HG03103 (cell line): ENCODE measurements at regions not wholly inside any gene's neighbourhood (a gene's known extent, or its start where the extent isn't known, plus 50 kb on each side); places are given as distances from the start of the nearest gene placed in this dataset.
"Not testable (repeated sequence)": the region's sequence is repeated elsewhere in the genome, so short reads cannot be mapped to it uniquely, and the experiment has no call there.

Experiments used
- ATAC-seq: cut with Tn5 transposase; IDR thresholded peaks from one replicate; pipeline ENCODE4 v1.9.1; 2021; ENCODE audit warnings: low read depth; ENCODE audit not compliant: unreplicated experiment

DNA sequence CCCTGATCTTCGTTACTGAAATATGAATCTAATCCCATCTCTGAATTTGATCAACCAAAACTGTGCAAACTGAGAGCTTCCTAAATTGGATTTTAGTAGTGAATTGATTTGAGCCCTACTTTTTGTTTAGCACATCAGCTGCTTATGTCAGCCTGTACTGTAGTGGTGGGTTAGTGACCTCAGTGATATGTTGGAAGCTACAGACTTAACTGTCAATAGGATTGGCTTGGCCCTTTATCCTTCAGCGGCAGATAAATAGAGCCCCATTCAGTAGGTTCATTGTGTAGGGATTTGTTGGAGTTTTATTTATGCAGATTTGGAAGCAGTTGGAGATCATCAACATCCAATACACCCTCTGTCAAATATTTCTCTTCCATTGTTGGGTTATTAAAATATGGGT lies 409.7 kb downstream of the SOX2 start:
- ATAC-seq = no peak

DNA sequence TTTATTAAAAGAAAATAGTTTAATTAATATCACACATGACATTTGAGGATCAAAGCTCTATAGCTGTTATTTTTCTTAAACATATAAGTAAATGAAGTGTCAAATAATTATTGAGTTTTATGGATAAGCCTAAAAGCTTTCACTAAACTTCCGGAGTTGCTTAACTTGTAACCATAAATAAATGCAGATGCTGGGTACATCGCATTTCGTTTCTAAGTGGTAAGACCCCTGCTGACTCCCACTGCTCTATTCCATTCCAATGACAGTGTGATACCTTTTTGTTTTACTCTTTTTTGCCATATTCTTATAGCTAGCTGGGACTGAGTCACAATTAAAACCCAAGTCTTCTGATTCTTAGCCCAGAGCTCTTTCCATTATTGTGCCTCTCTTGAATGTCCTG lies 411.1 kb downstream of the SOX2 start:
- no peak for ATAC-seq

DNA sequence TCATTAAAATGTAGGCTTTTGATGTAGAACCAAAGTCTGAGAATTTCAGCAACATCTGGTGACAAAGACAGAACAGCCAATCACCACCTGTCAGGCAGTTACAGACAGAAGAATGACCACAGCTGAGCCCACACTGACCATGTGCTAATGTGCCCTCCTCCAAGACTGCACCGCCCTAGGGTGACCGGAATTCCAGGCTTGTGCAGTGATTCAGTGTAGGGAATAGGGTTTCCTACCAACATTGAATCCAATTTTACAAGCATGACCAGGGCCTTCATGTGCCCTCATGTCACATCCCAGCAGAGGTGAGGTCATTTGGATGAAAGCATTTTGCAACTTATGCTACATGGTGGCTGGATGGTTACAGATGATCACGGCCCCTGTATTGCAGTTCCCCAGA lies 412.5 kb downstream of the SOX2 start:
- no peak for ATAC-seq

DNA sequence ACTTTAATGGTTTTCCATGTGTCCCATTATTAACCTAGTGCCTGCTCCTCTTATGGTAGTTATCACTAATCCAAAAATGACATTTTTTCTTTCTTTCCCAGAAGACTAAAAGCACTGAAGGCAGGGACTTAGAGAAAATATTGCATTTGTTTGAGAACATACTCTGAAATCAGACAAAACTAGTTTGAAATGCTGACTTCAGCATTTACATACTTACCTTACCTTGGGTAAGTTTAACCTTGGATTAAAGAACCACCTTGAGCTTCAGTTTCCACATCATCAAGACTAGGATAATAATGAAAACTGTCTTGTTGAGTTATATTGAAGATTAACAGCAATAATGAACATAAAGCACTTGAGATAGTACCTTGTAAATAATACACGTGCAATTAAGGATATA lies 413.0 kb downstream of the SOX2 start:
- no peak for ATAC-seq

DNA sequence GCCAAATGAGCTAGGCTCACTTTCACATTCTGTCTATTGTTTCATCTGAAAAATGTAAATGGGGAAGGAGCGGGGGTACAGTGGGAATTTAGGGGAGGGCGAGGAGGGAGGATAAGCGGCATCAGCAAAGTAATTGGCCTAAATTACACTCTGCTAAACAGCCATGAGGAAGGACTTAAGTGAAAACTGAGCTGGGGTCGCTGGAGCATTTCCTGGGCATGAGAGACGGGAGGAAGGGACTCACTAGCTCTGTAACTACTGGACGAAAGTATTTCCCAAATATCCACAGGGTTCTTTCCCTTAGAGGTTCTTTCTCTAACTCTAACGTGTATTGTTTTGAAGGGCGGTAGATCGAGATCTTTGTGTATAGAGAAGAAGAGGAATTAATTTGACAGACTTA lies 418.0 kb downstream of the SOX2 start:
- ATAC-seq = no peak

DNA sequence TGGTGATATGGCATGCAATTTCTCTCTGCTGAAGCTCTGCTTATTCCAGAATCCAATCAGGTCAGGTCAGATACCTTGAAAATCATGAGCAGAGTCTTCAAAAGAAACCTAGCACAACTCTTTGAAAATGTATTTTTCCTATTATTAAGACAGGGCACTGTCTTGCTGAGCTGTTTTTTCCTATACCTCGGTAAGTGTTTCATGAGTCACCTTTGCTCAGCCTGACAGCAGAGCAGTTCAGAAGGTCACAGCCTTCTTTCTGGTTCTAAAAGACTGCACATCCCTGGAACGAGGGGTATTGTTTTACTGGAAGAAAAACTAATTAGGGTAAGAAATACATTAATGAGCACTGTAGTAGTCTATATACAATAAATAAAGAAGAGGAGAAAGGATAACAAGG lies 422.0 kb downstream of the SOX2 start:
- ATAC-seq = no peak

DNA sequence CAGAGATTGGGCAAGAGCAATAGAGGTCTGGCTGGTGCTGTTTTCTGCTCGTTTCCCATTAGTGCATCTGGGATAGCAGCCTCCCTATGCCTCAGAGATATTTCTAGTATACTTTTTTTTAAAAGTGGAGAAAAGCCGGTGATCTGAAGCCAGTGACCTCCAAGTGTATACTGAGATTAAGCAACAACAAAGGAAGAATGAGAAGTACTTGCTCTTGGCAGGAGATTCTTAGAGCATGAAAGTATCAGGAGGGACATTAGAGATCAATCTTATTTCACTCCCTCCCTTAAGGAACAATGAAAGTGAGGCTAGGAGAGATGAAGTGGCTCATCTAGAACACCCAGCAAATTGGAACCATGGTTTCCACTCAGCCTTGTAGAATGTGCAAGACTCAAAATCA lies 423.3 kb downstream of the SOX2 start:
- no peak for ATAC-seq

DNA sequence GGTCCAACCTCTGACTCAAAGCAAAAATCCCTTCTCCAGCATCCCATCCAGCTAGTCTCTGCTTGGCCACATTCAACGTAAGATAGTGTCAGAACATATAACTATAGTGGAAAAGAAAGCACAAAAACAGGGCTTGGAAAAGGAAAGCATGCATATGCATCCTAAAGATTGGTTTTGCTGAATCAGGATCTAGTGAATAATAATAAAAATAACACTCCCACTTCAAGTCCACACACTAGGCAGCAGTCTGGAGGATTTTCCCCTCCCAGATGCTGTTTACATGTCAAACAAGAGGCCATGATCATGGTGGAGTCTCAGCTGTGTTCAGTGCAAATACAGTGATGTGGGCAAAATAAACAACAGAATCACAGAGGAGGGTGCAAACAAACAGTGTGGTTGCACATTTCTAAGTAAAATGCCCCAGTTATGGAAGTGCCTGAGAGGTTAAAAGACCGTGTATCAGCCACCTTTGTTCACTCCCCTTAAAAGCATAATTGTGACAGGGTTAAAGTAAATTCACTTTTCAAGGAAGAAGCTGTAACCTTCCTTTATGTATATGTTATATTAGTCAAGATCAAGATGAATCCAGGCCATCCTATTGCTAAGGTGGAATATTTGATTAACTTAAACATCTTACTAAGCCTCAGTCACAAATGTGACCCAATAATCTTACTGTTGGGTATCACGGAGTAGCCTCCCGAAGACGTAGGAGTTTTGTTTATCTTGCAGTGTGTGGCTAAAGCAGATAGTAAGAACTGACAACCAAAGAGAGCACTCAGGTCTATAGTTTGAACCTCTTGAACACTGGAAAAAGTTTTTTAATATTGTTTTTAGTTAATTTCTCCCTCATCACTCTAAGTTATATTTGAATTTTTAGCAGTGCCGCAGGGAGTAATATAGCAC lies 424.5 kb downstream of the SOX2 start:
- ATAC-seq = no peak

DNA sequence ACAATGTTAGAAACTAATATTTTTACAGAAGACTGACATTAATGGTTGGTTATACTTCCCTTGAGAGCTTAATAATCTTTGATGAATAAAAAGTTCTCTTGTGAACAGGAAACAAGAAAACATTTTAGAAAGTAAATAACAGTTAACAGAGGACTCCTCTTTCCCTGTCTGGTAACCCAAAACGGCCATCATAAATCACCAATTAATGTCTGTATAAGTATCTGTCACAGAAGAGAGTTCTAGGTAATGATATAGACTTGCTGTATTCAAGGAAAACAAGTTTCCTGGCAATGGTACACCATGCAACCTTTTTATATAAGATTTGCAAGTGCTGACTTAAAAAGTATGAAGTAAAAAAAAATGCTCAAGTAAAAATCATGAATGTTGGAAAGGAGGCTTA lies 426.7 kb downstream of the SOX2 start:
- ATAC-seq = no peak

DNA sequence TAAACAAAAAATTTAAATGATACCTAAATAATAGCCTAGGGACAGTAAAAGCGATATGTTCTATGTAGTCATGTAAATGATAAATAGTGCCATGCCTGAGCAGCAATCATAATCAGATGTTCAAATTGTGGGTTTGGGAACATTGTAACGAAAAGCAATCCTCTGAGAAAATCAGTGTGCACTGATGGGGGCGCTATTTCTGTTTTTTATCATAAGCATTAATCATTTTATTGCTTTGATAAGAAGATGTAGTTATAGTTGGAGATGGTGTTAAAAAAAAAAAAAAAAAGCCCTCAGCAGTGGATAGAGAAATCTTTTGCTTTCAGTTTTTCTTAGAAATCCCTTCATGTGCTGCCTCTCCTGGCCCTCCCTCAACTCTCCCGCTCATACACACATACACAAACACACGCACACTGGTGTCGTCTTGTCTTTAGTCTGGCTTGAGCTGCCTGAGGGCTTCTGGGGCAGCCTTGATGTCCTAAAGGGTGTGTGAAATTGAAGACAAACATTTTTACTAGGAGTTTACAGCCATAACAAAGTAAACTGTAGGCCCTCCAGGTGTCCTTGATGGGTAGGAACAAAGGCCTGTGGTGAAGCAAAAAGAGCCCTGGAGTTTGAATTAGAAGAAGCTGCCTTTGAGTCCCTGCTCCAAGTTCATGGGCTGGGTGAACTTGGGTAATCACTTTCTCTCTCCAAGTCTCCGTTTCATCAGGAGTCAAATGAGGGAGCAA lies 428.1 kb downstream of the SOX2 start:
- ATAC-seq = no peak

DNA sequence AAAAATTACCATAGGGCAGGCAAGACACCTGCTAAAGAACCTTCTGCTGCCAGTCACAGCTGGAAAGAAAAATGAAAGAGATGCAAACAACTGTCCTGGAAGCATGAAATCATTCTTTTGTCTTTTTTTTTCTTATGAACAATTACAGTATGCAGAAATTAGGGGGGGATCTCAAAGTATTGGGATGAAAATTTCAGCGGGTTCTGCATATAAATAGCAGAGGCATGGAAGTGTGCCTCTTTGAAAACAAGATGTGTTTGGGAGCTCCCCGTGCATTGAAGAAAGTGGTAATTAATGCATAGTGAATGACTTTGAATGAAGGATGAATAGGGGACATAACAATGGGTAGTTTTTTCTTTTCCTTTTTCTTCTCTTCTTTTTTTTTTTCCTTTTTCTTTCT lies 431.2 kb downstream of the SOX2 start:
- ATAC-seq = no peak

DNA sequence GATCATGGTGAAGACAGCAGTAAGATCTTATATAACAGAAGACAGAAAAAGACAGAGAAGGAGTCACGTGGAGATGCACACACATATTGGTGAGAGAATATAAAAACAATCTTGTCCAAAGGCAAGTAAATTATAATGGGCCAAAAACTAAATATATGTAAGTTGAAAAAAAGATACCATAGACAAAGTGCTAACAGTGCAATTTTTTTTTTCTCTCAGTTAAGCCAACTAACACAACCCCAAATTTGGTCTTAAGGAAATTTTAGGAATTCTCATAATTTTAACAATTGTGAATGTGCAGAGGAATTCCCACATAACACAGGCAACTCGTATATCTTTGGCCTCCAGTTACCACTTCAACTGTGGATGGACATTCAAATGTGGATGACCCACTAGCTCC lies 432.2 kb downstream of the SOX2 start:
- no peak for ATAC-seq

DNA sequence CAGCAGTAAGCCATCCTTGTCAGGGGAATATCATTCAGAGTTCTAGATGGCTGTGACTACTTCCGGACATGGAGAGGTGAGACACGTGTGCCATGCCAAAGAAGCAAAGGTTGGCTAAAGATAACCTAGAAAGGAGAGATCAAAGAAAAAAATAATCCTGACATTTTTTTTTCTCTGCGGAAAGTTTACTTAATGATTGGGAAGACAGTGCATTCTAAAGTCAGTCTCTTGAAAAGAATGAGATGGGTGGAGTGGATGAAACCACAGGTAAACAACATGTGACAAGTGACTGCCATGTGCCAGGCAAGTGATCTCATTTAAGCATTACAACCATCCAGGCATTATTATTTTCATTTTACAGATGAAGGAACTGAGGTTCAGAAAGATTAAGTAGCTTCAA lies 436.6 kb downstream of the SOX2 start:
- ATAC-seq = no peak

DNA sequence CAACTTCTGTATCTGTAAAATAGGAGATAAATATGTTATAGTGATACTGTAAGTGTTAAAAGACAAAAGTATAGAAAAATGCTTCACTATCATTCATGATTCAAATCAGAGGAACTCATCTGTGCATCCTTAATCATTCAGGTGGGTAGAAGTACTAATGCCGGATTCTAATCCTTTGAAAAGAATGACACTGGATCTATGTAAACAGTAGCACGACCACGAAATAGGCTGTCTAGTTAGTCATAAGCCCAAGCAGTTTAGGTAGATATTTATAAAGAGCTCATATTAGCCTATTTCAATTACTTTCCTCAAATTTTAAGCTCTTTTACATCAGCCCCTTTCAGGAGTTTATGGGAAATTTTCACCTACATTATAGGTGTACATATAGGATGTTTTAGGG lies 437.9 kb downstream of the SOX2 start:
- no peak for ATAC-seq

DNA sequence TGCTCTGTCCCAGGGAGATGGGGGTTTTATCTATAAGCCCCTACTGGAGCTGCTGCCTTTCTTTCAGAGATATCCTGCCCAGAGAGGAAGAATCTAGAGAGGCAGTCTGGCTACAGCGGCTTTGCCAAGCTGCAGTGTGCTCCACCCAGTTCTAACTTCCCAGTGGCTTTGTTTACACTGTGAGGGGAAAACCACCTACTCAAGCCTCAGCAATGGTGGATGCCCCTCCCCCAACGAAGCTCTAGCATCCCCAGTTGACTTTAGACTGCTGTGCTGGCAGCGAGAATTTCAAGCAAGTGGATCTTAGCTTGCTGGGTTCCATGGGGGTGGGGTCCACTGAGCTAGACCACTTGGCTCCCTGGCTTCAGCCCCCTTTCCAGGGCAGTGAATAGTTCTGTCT lies 444.6 kb downstream of the SOX2 start:
- ATAC-seq = not testable (repeated sequence)

DNA sequence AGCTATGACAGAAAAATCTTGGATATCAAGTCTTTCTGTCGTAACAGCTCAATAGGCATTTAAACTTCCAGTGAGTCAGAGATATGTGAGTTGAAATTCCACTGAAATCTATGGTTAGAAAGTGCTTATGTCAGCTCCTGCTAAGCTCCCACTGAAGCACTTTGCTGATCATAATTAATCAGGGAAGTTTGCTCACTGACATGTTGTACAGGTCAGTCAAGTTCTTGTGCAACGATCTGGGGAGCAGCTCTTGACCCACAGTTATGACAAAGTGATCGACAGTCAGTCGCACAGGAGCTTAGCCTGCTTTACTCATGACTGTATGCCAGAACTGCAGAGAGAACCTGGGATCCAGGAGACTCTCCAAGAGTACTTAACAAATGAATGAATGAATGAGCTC lies 453.5 kb downstream of the SOX2 start:
- no peak for ATAC-seq

DNA sequence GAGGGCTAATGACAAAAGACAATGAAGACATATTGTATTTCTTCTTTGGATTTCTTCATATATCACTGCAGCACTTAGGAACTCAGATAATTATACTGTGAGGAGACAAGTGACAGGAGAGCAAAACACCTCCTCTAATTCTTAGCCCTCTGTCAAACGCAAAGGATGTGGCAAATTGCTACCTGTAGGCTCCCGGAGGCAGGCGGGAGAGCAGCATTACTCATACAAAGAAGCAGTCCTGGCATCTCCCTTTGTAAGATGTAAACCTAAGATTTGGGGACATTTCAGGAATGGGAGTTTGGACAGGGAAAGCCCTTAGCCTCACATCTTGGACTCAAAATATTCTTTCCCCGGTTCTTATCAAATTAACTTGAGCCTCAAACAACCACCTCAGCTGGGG lies 460.8 kb downstream of the SOX2 start:
- no peak for ATAC-seq

DNA sequence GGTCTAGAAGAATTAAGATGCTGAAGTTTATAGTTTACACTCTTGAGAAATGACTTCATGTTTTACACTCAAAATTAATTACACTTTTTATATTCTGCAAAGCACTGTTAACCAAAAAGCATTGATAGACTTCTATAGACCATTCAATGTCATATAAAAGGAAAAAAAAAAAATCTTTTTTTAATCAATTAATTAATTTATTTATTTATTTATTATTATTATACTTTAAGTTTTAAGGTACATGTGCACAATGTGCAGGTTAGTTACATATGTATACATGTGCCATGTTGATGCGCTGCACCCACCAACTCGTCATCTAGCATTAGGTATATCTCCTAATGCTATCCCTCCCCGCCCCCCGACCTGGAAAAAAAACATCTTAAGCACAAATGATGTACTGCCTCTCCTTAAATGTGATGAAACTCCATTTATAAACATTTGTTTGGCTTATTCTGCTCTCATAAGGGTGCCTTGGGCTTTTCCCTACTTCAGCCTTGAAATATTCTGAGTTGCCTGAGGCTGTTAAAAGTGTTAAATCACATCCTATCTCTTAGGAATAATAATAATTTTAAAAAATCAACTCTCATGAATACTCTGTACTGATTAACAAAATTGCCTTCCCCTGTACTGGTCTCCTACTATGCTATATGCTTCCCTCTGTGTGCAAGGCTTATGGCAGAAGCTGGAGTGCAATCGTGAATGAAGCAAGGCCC lies 466.9 kb downstream of the SOX2 start:
- ATAC-seq = no peak

DNA sequence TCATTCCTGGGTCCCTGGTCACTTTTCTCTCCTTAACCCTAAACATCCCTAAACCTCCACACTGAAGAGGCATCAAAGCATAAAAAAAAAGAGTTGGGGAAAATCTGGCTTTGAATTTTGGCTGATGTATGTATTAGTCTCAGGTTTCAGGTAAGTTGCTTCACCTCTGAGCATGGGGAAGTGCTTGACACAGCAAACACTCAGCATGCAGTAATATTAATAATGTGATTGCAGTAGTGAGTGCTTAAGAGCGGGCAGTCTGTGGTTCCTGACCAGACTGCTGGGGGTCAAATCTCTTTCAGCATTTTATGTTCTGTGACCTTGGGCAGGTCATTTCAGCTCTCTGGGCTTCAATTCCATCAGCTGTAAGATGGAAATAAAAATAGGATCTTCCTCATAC lies 467.9 kb downstream of the SOX2 start:
- no peak for ATAC-seq

DNA sequence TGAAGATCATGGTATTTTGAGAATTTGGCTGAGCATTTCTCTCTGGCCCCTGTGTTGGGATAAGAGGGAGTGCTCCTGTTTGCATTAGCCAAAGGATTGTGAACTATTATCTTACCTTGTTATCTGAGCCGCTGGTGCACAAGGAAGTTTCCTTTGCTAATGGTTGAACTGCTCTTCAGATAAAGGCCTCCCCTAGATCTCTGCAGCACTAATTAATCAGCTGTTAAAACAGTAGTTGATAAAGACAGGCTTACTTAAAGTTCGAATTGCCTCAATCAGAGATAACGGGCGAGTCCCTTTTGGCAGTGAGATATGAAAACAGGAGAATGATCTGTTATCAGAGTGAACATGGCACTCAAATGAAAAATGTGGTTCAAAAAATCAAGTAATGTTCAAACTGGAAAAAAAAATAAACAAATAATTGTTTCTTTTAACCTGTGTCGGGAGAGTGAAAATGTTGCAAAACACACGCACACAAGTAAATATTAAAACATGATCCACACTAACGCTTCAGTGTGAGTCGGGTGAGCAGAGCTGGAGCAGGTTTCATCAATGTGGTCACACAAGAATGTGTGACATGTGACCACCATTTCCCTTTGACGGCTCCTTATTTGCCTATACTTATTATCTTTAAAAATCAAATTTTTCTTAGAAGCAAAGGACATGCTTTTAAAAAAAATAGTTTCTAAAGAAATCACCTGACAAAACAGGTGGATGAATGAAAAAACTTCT lies 469.1 kb downstream of the SOX2 start:
- no peak for ATAC-seq

DNA sequence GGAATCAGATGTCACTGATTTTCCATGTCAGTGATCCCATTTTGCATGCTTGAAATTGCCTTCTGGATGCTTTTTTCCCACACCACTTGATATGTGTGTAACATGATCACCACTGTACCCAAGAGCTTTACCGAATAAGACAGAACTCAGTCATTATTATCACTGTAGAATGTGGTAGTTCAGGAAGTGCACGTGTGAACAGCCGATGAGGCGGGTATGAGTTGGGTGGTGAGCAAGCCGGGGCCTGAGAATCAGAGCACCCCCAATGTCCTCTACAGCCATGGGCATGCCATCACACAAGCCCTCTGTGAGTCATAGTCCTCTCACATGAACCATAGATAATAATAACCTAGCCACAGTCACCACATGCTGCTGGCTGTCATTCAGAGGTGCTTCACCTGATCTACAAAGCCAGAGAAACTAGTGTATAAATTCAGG lies 470.8 kb downstream of the SOX2 start:
- peak; percentile 76 for ATAC-seq
